ENCODE measurements at regions not wholly inside any gene's neighbourhood (a gene's known extent, or its start where the extent isn't known, plus 50 kb on each side); places are given as distances from the start of the nearest gene placed in this dataset.

- no peak for DNase-seq
These were observed 101.6 kb upstream of the PRR23E start for GRCh38 chr3:127091376-127091775.

GRCh38 chr3:127092368-127092767, 100.6 kb upstream of the PRR23E start:
- no peak for DNase-seq

- no peak for DNase-seq
These were observed 100.2 kb upstream of the PRR23E start for GRCh38 chr3:127092776-127093175.

- DNase-seq = no peak
These were observed 99.6 kb upstream of the PRR23E start for GRCh38 chr3:127093312-127093711.

GRCh38 chr3:127095774-127096173, 97.2 kb upstream of the PRR23E start:
- no peak for DNase-seq

- DNase-seq = no peak
These were observed 96.5 kb upstream of the PRR23E start for GRCh38 chr3:127096256-127097071.

GRCh38 chr3:127097072-127097405, 95.9 kb upstream of the PRR23E start:
- DNase-seq = no peak

GRCh38 chr3:127097481-127097880, 95.5 kb upstream of the PRR23E start:
- no peak for DNase-seq

GRCh38 chr3:127099982-127100381, 92.9 kb upstream of the PRR23E start:
- no peak for DNase-seq

- no peak for DNase-seq
These were observed 92.2 kb upstream of the PRR23E start for GRCh38 chr3:127100459-127101410.

GRCh38 chr3:127101411-127102187, 91.3 kb upstream of the PRR23E start:
- no peak for DNase-seq

GRCh38 chr3:127102188-127102520, 90.8 kb upstream of the PRR23E start:
- DNase-seq = no peak

- DNase-seq = no peak
These were observed 90.3 kb upstream of the PRR23E start for GRCh38 chr3:127102587-127102986.

- DNase-seq = no peak
These were observed 89.9 kb upstream of the PRR23E start for GRCh38 chr3:127103080-127103479.

GRCh38 chr3:127104586-127104985, 88.3 kb upstream of the PRR23E start:
- no peak for DNase-seq

GRCh38 chr3:127105587-127105986, 87.3 kb upstream of the PRR23E start:
- no peak for DNase-seq

- no peak for DNase-seq
These were observed 86.9 kb upstream of the PRR23E start for GRCh38 chr3:127106053-127106452.

GRCh38 chr3:127106456-127106855, 86.5 kb upstream of the PRR23E start:
- no peak for DNase-seq

GRCh38 chr3:127107002-127107401, 85.9 kb upstream of the PRR23E start:
- no peak for DNase-seq

- no peak for DNase-seq
These were observed 85.2 kb upstream of the PRR23E start for GRCh38 chr3:127107491-127108375.

- DNase-seq = peak in 1 of 6 experiments; percentile 5
These were observed 84.1 kb upstream of the PRR23E start for GRCh38 chr3:127108796-127109195.

GRCh38 chr3:127110982-127111693, 81.8 kb upstream of the PRR23E start:
- no peak for DNase-seq

All from stimulated activated naive CD4-positive, alpha-beta T cell (primary cell).